HCT116 (cell line): ENCODE measurements at regions not wholly inside any gene's neighbourhood (a gene's known extent, or its start where the extent isn't known, plus 50 kb on each side); places are given as distances from the start of the nearest gene placed in this dataset.

Experiments
- CTCF ChIP-seq, 3 experiments: fragments of 200-600 bp in 1 of 3; sonication (generic) in 1 of 3; IDR thresholded peaks in 2 of 3; conservative IDR thresholded peaks in 1 of 3; 2 replicates each; pipeline ENCODE4 v1.5.1; 2012 to 2017; ENCODE audit warnings: low read depth in 2 of 3, low read length in 2 of 3, antibody characterized with exemption in 1 of 3, borderline replicate concordance in 1 of 3, control low read depth in 1 of 3, mild to moderate bottlenecking in 1 of 3, mixed read lengths in 1 of 3, mixed run types in 1 of 3, moderate library complexity in 1 of 3; ENCODE audit not compliant: insufficient read depth in 1 of 3
- EZH2 ChIP-seq: fragments of 200-600 bp; sonication (generic); IDR thresholded peaks from 2 replicates; pipeline ENCODE4 v1.6.1; 2017; ENCODE audit warnings: antibody characterized with exemption, mixed run types
- MAX ChIP-seq: IDR thresholded peaks from 2 replicates; pipeline ENCODE4 v1.6.1; 2012
- POLR2A ChIP-seq: IDR thresholded peaks from 2 replicates; pipeline ENCODE4 v1.7.0; 2011; ENCODE audit warnings: borderline replicate concordance; ENCODE audit not compliant: insufficient read depth, insufficient read length; ENCODE audit errors: extremely low read depth
- RAD21 ChIP-seq: IDR thresholded peaks from 2 replicates; pipeline ENCODE4 v1.6.1; 2012; ENCODE audit warnings: low read depth, mild to moderate bottlenecking
- ZBTB33 ChIP-seq: IDR thresholded peaks from 2 replicates; pipeline ENCODE4 v1.6.1; 2011; ENCODE audit warnings: mild to moderate bottlenecking, low read length, moderate library complexity; ENCODE audit not compliant: insufficient replicate concordance; ENCODE audit errors: extremely low read depth

GRCh38 chr12:41966001-41966400 is 178.7 kb downstream of the GXYLT1 start:
- no peak for TF ChIP-seq RAD21
- TF ChIP-seq ZBTB33: no peak
- TF ChIP-seq CTCF (IDR thresholded peaks at IDR 0.05 in 2 of 3, conservative IDR thresholded peaks at IDR 0.05 in 1 of 3; ENCODE audit: borderline replicate concordance in 1 of 3, insufficient read depth in 1 of 3, low read depth in 2 of 3, low read length in 2 of 3): no peak
- TF ChIP-seq EZH2: no peak
- no peak for TF ChIP-seq MAX
- no peak for TF ChIP-seq POLR2A
